ENCODE measurements at regions not wholly inside any gene's neighbourhood (a gene's known extent, or its start where the extent isn't known, plus 50 kb on each side); places are given as distances from the start of the nearest gene placed in this dataset.

DNA sequence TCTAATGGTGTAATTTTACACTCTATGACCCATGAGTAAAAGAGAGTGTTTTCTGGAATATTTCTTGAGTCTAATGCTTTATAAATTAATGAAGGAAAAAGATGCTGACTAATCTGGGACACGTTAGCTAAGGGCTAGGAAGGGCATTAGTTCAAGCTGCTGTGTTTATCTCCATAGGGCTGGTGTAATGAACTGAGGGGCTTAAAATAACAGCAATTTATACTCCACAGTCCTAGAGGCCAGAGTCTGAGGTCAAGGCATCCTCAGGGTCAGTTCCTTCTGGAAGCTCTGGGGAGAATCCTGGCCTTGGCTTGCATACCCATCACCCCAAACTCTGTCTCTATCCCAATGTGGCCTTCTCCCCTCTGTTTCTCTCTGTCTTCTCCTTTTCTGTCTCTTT is 105.2 kb upstream of the PFKP start:
- Mint-ChIP-seq H3K27me3 (ENCODE audit: low read depth) (peaks cover 6% of the 10 kb centered on the region; the same call in 1 of the 2 replicates), H3K4me3 (no peak overlapping the region), H3K36me3 (ENCODE audit: insufficient read depth in 1 of 3, low read depth in 3 of 3) (peaks cover 15 to 44% (median 28%) of the 10 kb centered on the region in 3 experiments), H3K4me1 (peaks cover 30 to 41% of the 10 kb centered on the region in 2 experiments), H3K9me3 (peaks cover 33 to 35% of the 10 kb centered on the region in 2 experiments), H3K27ac (no peak overlapping the region)
- H4K8ac ChIP-seq (replicated peaks; ENCODE audit: insufficient read length, low read depth, low read length): no peak overlapping the region
- H3K56ac ChIP-seq (ENCODE audit: insufficient read length, low read depth, low read length): no peak overlapping the region
- H3K23me2 ChIP-seq (ENCODE audit: insufficient read length, low read depth, low read length, poor library complexity, severe bottlenecking): no peaks in the 10 kb centered on the region
- no peak overlapping the region for H4K5ac ChIP-seq (ENCODE audit: insufficient read length, low read depth, low read length)
- DNase-seq: no peak
- no peak overlapping the region for H2AK5ac ChIP-seq (ENCODE audit: insufficient read length, low read length)
- H3K4me2 ChIP-seq (ENCODE audit: insufficient read depth, insufficient read length, low read length): no peak overlapping the region
- no peak overlapping the region for H3K9ac ChIP-seq (ENCODE audit: extremely low read depth, insufficient read length, low read length)
- H3K14ac ChIP-seq (ENCODE audit: insufficient read depth, low read length): no peak overlapping the region
- H3K23ac ChIP-seq (ENCODE audit: insufficient read length, low read depth, low read length): no peak overlapping the region
- no CpG with 5 or more reads among the region's 1 CpG for WGBS (ENCODE audit: extremely low coverage, insufficient read length, low lambda C conversion rate)
- H3K79me2 ChIP-seq (ENCODE audit: insufficient read depth, low read length): 0 out of 2 replicates have a peak, but pooled peaks cover 1% of the 10 kb centered on the region
- TF ChIP-seq, protein P1, sequence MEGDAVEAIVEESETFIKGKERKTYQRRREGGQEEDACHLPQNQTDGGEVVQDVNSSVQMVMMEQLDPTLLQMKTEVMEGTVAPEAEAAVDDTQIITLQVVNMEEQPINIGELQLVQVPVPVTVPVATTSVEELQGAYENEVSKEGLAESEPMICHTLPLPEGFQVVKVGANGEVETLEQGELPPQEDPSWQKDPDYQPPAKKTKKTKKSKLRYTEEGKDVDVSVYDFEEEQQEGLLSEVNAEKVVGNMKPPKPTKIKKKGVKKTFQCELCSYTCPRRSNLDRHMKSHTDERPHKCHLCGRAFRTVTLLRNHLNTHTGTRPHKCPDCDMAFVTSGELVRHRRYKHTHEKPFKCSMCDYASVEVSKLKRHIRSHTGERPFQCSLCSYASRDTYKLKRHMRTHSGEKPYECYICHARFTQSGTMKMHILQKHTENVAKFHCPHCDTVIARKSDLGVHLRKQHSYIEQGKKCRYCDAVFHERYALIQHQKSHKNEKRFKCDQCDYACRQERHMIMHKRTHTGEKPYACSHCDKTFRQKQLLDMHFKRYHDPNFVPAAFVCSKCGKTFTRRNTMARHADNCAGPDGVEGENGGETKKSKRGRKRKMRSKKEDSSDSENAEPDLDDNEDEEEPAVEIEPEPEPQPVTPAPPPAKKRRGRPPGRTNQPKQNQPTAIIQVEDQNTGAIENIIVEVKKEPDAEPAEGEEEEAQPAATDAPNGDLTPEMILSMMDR (conservative IDR thresholded peaks at IDR 0.05): no peak
- peaks cover 3% of the 10 kb centered on the region; the same call in 1 of the 2 replicates for H3K4me1 ChIP-seq (ENCODE audit: insufficient read depth, low read length)
- no peaks in the 10 kb centered on the region for H3K27me3 ChIP-seq (ENCODE audit: insufficient read depth, low read length)
- no peaks in the 10 kb centered on the region for H3K79me1 ChIP-seq (ENCODE audit: insufficient read depth, low read depth, low read length, poor library complexity, severe bottlenecking)
- no peak overlapping the region for H2BK120ac ChIP-seq (ENCODE audit: low read depth, low read length, poor library complexity, severe bottlenecking)
- H3K4ac ChIP-seq (ENCODE audit: low read depth, low read length): no peak overlapping the region
- no peak overlapping the region for H4K91ac ChIP-seq (ENCODE audit: insufficient read length, low read depth, low read length)
- no peak overlapping the region for H2BK12ac ChIP-seq (ENCODE audit: insufficient read length, low read depth, low read length)
- no peak overlapping the region for H2BK20ac ChIP-seq (ENCODE audit: low read depth, low read length, poor library complexity, severe bottlenecking)
- no peak overlapping the region for H3K18ac ChIP-seq (ENCODE audit: insufficient read length, low read depth, low read length)
- no peak overlapping the region for H2AFZ ChIP-seq (ENCODE audit: low read length)
- H2BK5ac ChIP-seq (ENCODE audit: insufficient read length, low read length): no peak overlapping the region
- no peak overlapping the region for H2BK15ac ChIP-seq (ENCODE audit: low read depth, low read length)
- H4K20me1 ChIP-seq (ENCODE audit: control insufficient read depth, insufficient read depth, insufficient read length): no peaks in the 10 kb centered on the region
- H3T11ph ChIP-seq (ENCODE audit: low read length): no peak overlapping the region
- H3K9me3 ChIP-seq (ENCODE audit: control insufficient read depth, low read depth, low read length): no peaks in the 10 kb centered on the region
- H3K27ac ChIP-seq (ENCODE audit: insufficient read length, low read depth, low read length): no peak overlapping the region
